Activated naive CD8-positive, alpha-beta T cell (primary cell): ENCODE measurements at regions not wholly inside any gene's neighbourhood (a gene's known extent, or its start where the extent isn't known, plus 50 kb on each side); places are given as distances from the start of the nearest gene placed in this dataset.

Experiments
- H3K27ac Mint-ChIP-seq: one replicate; pipeline ENCODE4 v1.8.0; 2021; ENCODE audit warnings: mixed read lengths
- H3K27me3 Mint-ChIP-seq: one replicate; pipeline ENCODE4 v1.8.0; 2021; ENCODE audit warnings: mixed read lengths
- H3K36me3 Mint-ChIP-seq: one replicate; pipeline ENCODE4 v1.8.0; 2021; ENCODE audit warnings: mixed read lengths
- H3K4me1 Mint-ChIP-seq: one replicate; pipeline ENCODE4 v1.8.0; 2021; ENCODE audit warnings: low read depth, mixed read lengths
- H3K4me3 Mint-ChIP-seq: one replicate; pipeline ENCODE4 v1.8.0; 2021; ENCODE audit warnings: mild to moderate bottlenecking, mixed read lengths
- H3K9me3 Mint-ChIP-seq: one replicate; pipeline ENCODE4 v1.8.0; 2021; ENCODE audit warnings: low read depth, mixed read lengths

GRCh38 chr1:37393173-37394120 lies 80.9 kb upstream of the ZC3H12A start:
- Mint-ChIP-seq H3K9me3 (no peaks in the 10 kb centered on the region), H3K4me1 (no peaks in the 10 kb centered on the region), H3K27me3 (peaks cover 10% of the 10 kb centered on the region), H3K4me3 (no peak overlapping the region), H3K27ac (no peak overlapping the region), H3K36me3 (no peaks in the 10 kb centered on the region)

GRCh38 chr1:37394574-37395464 lies 79.6 kb upstream of the ZC3H12A start:
- H3K4me3 Mint-ChIP-seq: no peak overlapping the region
- H3K27me3 Mint-ChIP-seq: peaks cover 10% of the 10 kb centered on the region
- no peaks in the 10 kb centered on the region for H3K4me1 Mint-ChIP-seq
- no peaks in the 10 kb centered on the region for H3K36me3 Mint-ChIP-seq
- no peaks in the 10 kb centered on the region for H3K9me3 Mint-ChIP-seq
- H3K27ac Mint-ChIP-seq: no peak overlapping the region

- Mint-ChIP-seq H3K27me3 (peaks cover 8% of the 10 kb centered on the region), H3K9me3 (no peaks in the 10 kb centered on the region), H3K27ac (no peak overlapping the region), H3K4me3 (no peak overlapping the region), H3K36me3 (no peaks in the 10 kb centered on the region), H3K4me1 (no peaks in the 10 kb centered on the region)
Measured at GRCh38 chr1:37398096-37398495, 76.3 kb upstream of the ZC3H12A start.

GRCh38 chr1:37399205-37399604 lies 75.2 kb upstream of the ZC3H12A start:
- no peak overlapping the region for H3K27ac Mint-ChIP-seq
- H3K4me1 Mint-ChIP-seq: no peaks in the 10 kb centered on the region
- no peak overlapping the region for H3K4me3 Mint-ChIP-seq
- no peaks in the 10 kb centered on the region for H3K9me3 Mint-ChIP-seq
- no peaks in the 10 kb centered on the region for H3K36me3 Mint-ChIP-seq
- peaks cover 8% of the 10 kb centered on the region for H3K27me3 Mint-ChIP-seq

GRCh38 chr1:37399830-37400464 lies 74.4 kb upstream of the ZC3H12A start:
- no peaks in the 10 kb centered on the region for H3K36me3 Mint-ChIP-seq
- H3K9me3 Mint-ChIP-seq: no peaks in the 10 kb centered on the region
- H3K27me3 Mint-ChIP-seq: peaks cover 8% of the 10 kb centered on the region
- no peak overlapping the region for H3K27ac Mint-ChIP-seq
- no peaks in the 10 kb centered on the region for H3K4me1 Mint-ChIP-seq
- H3K4me3 Mint-ChIP-seq: no peak overlapping the region

GRCh38 chr1:37400466-37401225 lies 73.7 kb upstream of the ZC3H12A start:
- Mint-ChIP-seq H3K9me3 (no peaks in the 10 kb centered on the region), H3K4me1 (no peaks in the 10 kb centered on the region), H3K27me3 (peaks cover 8% of the 10 kb centered on the region), H3K4me3 (no peak overlapping the region), H3K27ac (no peak overlapping the region), H3K36me3 (no peaks in the 10 kb centered on the region)

- Mint-ChIP-seq H3K27ac (no peak overlapping the region), H3K27me3 (peaks cover 4% of the 10 kb centered on the region), H3K9me3 (no peaks in the 10 kb centered on the region), H3K4me1 (no peaks in the 10 kb centered on the region), H3K36me3 (no peaks in the 10 kb centered on the region), H3K4me3 (no peak overlapping the region)
Measured at GRCh38 chr1:37403166-37403565, 71.2 kb upstream of the ZC3H12A start.

GRCh38 chr1:37404711-37405110 lies 69.7 kb upstream of the ZC3H12A start:
- H3K27me3 Mint-ChIP-seq: peaks cover 5% of the 10 kb centered on the region
- H3K27ac Mint-ChIP-seq: no peak overlapping the region
- H3K9me3 Mint-ChIP-seq: no peaks in the 10 kb centered on the region
- H3K4me1 Mint-ChIP-seq: no peaks in the 10 kb centered on the region
- no peak overlapping the region for H3K4me3 Mint-ChIP-seq
- H3K36me3 Mint-ChIP-seq: peaks cover 3% of the 10 kb centered on the region

- H3K27me3 Mint-ChIP-seq: peaks cover 4% of the 10 kb centered on the region
- no peaks in the 10 kb centered on the region for H3K4me1 Mint-ChIP-seq
- peaks cover 3% of the 10 kb centered on the region for H3K36me3 Mint-ChIP-seq
- no peaks in the 10 kb centered on the region for H3K9me3 Mint-ChIP-seq
- H3K4me3 Mint-ChIP-seq: no peak overlapping the region
- H3K27ac Mint-ChIP-seq: no peak overlapping the region
Measured at GRCh38 chr1:37410105-37410504, 64.3 kb upstream of the ZC3H12A start.

GRCh38 chr1:37410815-37411214 lies 63.6 kb upstream of the ZC3H12A start:
- H3K27me3 Mint-ChIP-seq: peaks cover 5% of the 10 kb centered on the region
- no peak overlapping the region for H3K4me3 Mint-ChIP-seq
- peaks cover 6% of the 10 kb centered on the region for H3K36me3 Mint-ChIP-seq
- H3K4me1 Mint-ChIP-seq: no peaks in the 10 kb centered on the region
- H3K27ac Mint-ChIP-seq: no peak overlapping the region
- H3K9me3 Mint-ChIP-seq: no peaks in the 10 kb centered on the region

- H3K27me3 Mint-ChIP-seq: peaks cover 4% of the 10 kb centered on the region
Measured at GRCh38 chr1:37415611-37416244, 58.7 kb upstream of the ZC3H12A start.

GRCh38 chr1:37420456-37420855 lies 53.9 kb upstream of the ZC3H12A start:
- Mint-ChIP-seq H3K27me3 (peaks cover 13% of the 10 kb centered on the region), H3K4me1 (no peaks in the 10 kb centered on the region), H3K4me3 (no peak overlapping the region), H3K27ac (no peak overlapping the region), H3K9me3 (no peaks in the 10 kb centered on the region), H3K36me3 (peaks cover 3% of the 10 kb centered on the region)

More at GRCh38 chr1:37415611-37416244, 58.7 kb upstream of the ZC3H12A start:
- Mint-ChIP-seq H3K27ac (no peak overlapping the region), H3K36me3 (peaks cover 4% of the 10 kb centered on the region), H3K4me1 (no peaks in the 10 kb centered on the region), H3K4me3 (no peak overlapping the region), H3K9me3 (no peaks in the 10 kb centered on the region)

- Mint-ChIP-seq H3K4me1 (no peaks in the 10 kb centered on the region), H3K9me3 (no peaks in the 10 kb centered on the region), H3K36me3 (no peaks in the 10 kb centered on the region), H3K4me3 (no peak overlapping the region), H3K27ac (no peak overlapping the region), H3K27me3 (peaks cover 13% of the 10 kb centered on the region)
Measured at GRCh38 chr1:37423810-37424209, 50.6 kb upstream of the ZC3H12A start.

GRCh38 chr1:37424523-37424922 lies 49.9 kb upstream of the ZC3H12A start:
- Mint-ChIP-seq H3K4me1 (no peaks in the 10 kb centered on the region), H3K27me3 (peaks cover 14% of the 10 kb centered on the region), H3K4me3 (no peak overlapping the region), H3K9me3 (no peaks in the 10 kb centered on the region), H3K36me3 (no peaks in the 10 kb centered on the region), H3K27ac (no peak overlapping the region)
